H1 (cell line): ENCODE measurements at regions not wholly inside any gene's neighbourhood (a gene's known extent, or its start where the extent isn't known, plus 50 kb on each side); places are given as distances from the start of the nearest gene placed in this dataset.

Experiments used
- CREB1 ChIP-seq: IDR thresholded peaks from 2 replicates; pipeline ENCODE4 v1.6.1; 2012; ENCODE audit warnings: inconsistent platforms
- CTCF ChIP-seq, 3 experiments: IDR thresholded peaks; 1 replicate in 2 of 3; 2 replicates in 1 of 3; pipeline versions ENCODE4 v1.5.1 to v1.6.1; 2011; ENCODE audit warnings: low read length in 3 of 3, mild to moderate bottlenecking in 3 of 3, inconsistent platforms in 2 of 3, low read depth in 1 of 3, moderate library complexity in 1 of 3; ENCODE audit not compliant: insufficient read depth in 1 of 3; ENCODE audit errors: control extremely low read depth in 1 of 3
- MAFK ChIP-seq: IDR thresholded peaks from 2 replicates; pipeline ENCODE4 v1.6.1; 2012; ENCODE audit warnings: low read depth, mild to moderate bottlenecking, improper control_type of control experiment, low read length
- POLR2AphosphoS5 ChIP-seq: IDR thresholded peaks from 2 replicates; pipeline ENCODE4 v1.6.1; 2011; ENCODE audit warnings: low read depth, low read length
- TAF1 ChIP-seq: IDR thresholded peaks from 2 replicates; pipeline ENCODE4 v1.6.1; 2011; ENCODE audit warnings: mild to moderate bottlenecking, low read depth, low read length
- ZNF274 ChIP-seq: IDR thresholded peaks from 2 replicates; pipeline ENCODE4 v1.7.0; 2012; ENCODE audit warnings: low read length, borderline replicate concordance; ENCODE audit errors: extremely low read depth

GRCh38 chr6:139644821-139645220 is 270.4 kb upstream of the CITED2 start:
- TF ChIP-seq MAFK: no peak
- TF ChIP-seq ZNF274: no peak
- TF ChIP-seq CREB1: no peak
- no peak for TF ChIP-seq POLR2AphosphoS5
- TF ChIP-seq TAF1: no peak
- no peak for TF ChIP-seq CTCF (IDR thresholded peaks at IDR 0.05; ENCODE audit: control extremely low read depth in 1 of 3, insufficient read depth in 1 of 3, low read depth in 1 of 3, low read length in 3 of 3)
